ENCODE measurements at regions not wholly inside any gene's neighbourhood (a gene's known extent, or its start where the extent isn't known, plus 50 kb on each side); places are given as distances from the start of the nearest gene placed in this dataset.

- DNase-seq (ENCODE audit: low spot score), result no peak
Observed at GRCh38 chr2:128578406-128579390, 260.0 kb upstream of the HS6ST1 start.

GRCh38 chr2:128579825-128580224 is 261.2 kb upstream of the HS6ST1 start:
- no peak for DNase-seq (ENCODE audit: low spot score)

GRCh38 chr2:128580988-128581848 is 262.6 kb upstream of the HS6ST1 start:
- DNase-seq (ENCODE audit: low spot score), result no peak

DNA sequence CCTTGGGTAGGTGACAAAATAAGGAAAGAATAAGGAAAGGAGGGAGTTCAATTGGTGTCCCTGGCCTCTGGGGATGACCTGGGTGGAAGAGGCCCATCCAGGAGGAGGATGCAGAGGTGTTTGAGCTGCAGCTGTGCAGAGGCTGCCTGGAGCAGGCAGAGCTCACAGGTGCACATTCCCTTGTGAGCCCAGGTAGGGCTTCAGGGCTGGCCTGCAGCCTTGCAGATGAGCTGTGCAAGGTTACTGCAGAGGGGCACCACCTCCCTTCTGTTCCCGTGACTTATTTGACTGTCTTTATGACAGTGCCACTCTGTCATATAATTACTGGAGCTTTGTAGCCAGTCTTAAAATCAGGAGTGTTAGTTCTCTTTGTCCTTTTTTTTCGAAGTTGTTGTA is 263.2 kb upstream of the HS6ST1 start:
- no peak for DNase-seq (ENCODE audit: low spot score)

- DNase-seq (ENCODE audit: low spot score), result no peak
Observed at GRCh38 chr2:128584296-128584890, 265.7 kb upstream of the HS6ST1 start.

DNA sequence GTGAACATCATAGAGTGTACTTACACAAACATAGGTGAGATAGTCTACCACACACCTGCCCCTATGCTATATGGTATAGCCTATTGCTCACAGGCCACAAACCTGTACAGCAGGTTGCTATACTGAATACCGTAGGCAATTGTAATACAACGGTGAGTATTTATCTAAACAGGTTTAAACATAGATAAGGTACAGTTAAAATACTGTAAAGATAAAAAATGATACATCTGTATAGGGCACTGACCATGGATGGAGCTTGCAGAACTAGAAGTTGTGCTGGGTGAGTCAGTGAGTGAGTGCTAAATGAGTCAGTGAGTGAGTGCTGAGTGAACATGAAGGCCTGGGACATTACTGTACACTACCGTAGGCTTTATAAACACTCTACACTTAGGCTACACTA is 267.0 kb upstream of the HS6ST1 start:
- DNase-seq (ENCODE audit: low spot score), result peak; percentile 54

- no peak for DNase-seq (ENCODE audit: low spot score)
Observed at GRCh38 chr2:128589681-128590080, 271.0 kb upstream of the HS6ST1 start.

DNA sequence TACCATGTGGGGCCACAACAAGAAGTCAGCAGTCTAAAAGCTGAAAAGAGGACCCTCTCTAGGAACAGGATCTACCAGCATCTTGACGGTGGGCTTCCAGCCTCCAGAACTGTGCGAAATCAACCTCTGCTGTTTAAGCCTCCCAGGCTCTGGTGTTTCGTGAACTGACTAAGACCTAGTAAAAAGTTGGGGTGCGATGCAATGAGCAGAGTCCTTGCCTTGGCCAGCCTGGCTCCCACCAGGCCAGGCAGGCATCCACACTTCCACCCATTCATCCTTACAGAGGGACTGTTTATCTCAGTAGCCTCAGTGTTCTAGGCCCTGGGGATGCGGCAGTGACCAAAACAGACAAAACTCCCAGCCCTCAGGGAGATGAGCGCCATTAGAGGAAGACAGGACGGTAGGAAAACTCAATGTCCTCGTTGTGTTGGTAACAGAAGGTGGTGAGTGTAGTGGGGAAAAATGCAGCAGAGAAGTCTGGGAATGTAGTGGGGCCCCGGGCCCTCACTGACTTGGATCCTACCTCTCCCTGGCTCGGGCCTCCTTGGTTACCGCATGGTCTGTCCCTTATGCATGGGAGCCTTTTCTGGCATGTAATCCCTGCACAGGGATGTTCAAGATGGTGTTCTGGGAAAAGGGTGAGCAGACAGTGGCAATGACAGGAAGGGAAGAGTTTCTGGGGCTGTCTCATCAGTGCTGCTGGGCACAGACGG is 271.8 kb upstream of the HS6ST1 start:
- DNase-seq (ENCODE audit: low spot score), result no peak

- DNase-seq (ENCODE audit: low spot score), result no peak
Observed at GRCh38 chr2:128591022-128591860, 272.6 kb upstream of the HS6ST1 start.

DNA sequence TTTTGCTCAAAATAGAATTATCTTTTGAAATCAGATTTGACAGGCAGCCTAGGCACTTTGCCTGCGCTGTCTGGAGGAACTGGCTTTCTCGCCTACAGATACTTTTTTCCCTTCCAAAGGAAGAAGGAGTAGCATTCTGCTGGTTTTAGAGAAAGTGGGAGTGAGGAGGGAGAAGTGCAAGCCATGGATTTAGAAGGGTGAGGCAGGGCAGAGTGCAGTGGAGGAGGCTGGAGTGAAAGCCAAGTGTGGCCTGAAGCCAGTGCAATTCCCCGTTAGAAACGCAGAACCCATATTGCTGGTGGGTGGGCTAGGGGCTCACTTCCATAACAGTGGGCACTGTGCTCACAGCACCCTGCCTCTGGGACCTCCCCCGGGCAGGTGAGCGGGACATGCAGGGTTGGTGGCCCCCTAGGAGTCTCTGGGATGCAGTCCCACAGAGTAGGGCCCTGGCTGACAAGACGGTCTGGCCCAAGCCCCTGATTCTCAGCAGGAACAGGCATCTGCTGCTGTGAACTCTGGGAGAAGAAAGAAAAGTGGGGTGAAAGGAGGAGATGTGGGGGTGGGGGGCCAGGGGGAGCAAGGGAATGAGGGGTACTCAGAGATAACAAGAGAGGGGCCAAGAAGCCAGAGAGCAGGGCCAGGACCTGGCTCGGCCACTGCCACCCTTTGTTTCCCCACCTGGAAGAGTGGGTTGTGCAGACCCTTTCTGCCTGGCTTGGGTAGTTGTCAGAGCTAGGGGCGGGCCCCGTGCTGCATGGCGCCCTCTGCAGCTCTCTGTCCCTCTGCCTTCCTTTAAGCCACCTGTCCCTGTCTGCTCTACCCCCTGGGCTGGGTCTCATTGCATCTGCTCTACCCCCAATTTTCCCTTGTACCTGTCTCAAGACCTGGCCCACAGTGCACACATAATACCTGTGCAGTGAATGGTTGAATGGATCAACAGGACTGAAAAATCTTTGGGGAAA is 273.5 kb upstream of the HS6ST1 start:
- DNase-seq (ENCODE audit: low spot score), result no peak

GRCh38 chr2:128593518-128593878 is 274.8 kb upstream of the HS6ST1 start:
- DNase-seq (ENCODE audit: low spot score), result no peak

GRCh38 chr2:128593879-128594650 is 275.4 kb upstream of the HS6ST1 start:
- no peak for DNase-seq (ENCODE audit: low spot score)

DNA sequence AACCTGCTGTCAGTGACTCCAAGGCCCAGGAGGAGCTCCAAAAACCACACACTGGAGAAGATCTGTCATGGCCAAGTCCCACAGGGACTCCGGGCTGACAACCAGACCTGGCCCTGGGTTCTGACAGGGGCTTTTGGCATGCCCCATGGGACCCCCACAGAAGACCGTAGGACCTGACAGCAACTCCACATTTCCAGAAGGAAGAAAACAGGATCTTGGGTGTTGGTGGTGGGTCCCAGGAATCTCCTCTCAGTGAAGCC is 275.9 kb upstream of the HS6ST1 start:
- DNase-seq (ENCODE audit: low spot score), result no peak

GRCh38 chr2:128594953-128595677 is 276.4 kb upstream of the HS6ST1 start:
- no peak for DNase-seq (ENCODE audit: low spot score)

- DNase-seq (ENCODE audit: low spot score), result no peak
Observed at GRCh38 chr2:128595763-128596395, 277.2 kb upstream of the HS6ST1 start.

- no peak for DNase-seq (ENCODE audit: low spot score)
Observed at GRCh38 chr2:128596396-128597120, 277.9 kb upstream of the HS6ST1 start.

GRCh38 chr2:128597121-128597762 is 278.6 kb upstream of the HS6ST1 start:
- no peak for DNase-seq (ENCODE audit: low spot score)
